Gastrocnemius medialis (tissue), 4 donors: ENCODE measurements at regions not wholly inside any gene's neighbourhood (a gene's known extent, or its start where the extent isn't known, plus 50 kb on each side); places are given as distances from the start of the nearest gene placed in this dataset.

Source experiments
- ATAC-seq, 2 donors: fragments of 150-250 bp; one replicate each; pipeline ENCODE4 v1.9.1; 2016
- DNase-seq, 2 donors: peaks; one replicate each; pipeline ENCODE4 v3.0.0-alpha.2; 2019
- H3K27ac ChIP-seq, 4 donors: fragments of 200-600 bp; sonication (generic); 1 replicate in 1 of 4; 2 replicates in 3 of 4; pipeline ENCODE4 v1.5.1; 2016 to 2018; ENCODE audit warnings: mild to moderate bottlenecking in 2 of 4, moderate library complexity in 1 of 4
- H3K27me3 ChIP-seq, 3 donors: fragments of 200-600 bp; sonication (generic) in 2 of 3; 1 replicate in 1 of 3; 2 replicates in 2 of 3; pipeline versions ENCODE4 v1.5.1 to v1.6.0; 2016 to 2019; ENCODE audit warnings: mild to moderate bottlenecking in 1 of 3, moderate library complexity in 1 of 3
- H3K36me3 ChIP-seq, 2 donors: fragments of 200-600 bp; sonication (generic) in 1 of 2; one replicate each; pipeline ENCODE4 v1.5.1; 2017 to 2018
- H3K4me1 ChIP-seq, 2 donors: fragments of 200-600 bp; sonication (generic) in 1 of 2; one replicate each; pipeline ENCODE4 v1.5.1; 2016 to 2017; ENCODE audit warnings: mild to moderate bottlenecking in 2 of 2
- H3K4me3 ChIP-seq, 4 donors: fragments of 200-600 bp; sonication (generic) in 3 of 4; 1 replicate in 1 of 4; 2 replicates in 3 of 4; pipeline ENCODE4 v1.5.1; 2016 to 2019; ENCODE audit warnings: mild to moderate bottlenecking in 2 of 4
- H3K9me3 ChIP-seq, 3 donors: fragments of 200-600 bp; sonication (generic) in 2 of 3; 1 replicate in 1 of 3; 2 replicates in 2 of 3; pipeline ENCODE4 v1.5.1; 2016 to 2019
- POLR2A ChIP-seq, 2 donors: fragments of 450-650 bp; IDR thresholded peaks; one replicate each; pipeline ENCODE4 v1.6.1; 2017; ENCODE audit warnings: antibody characterized with exemption in 2 of 2, mild to moderate bottlenecking in 2 of 2, moderate library complexity in 2 of 2
- in situ Hi-C, 4 donors: fragments of 200-750 bp; cut with MboI; loops; one replicate each; pipeline versions ENCODE4 v1.15.0 to v1.8.0; 2017; ENCODE audit warnings: low sequenced_read_pairs in 4 of 4
- intact Hi-C: fragments of 100-400 bp; cut with DNase I; formaldehyde crosslinking; loops from one replicate; pipeline ENCODE4 v1.15.1; 2023; ENCODE audit warnings: low total_unique reads
- TF ChIP-seq, protein P1 (sequence below), 5 experiments: fragments of 450-650 bp in 3 of 5; fragments of 200-600 bp in 2 of 5; sonication (generic) in 2 of 5; IDR thresholded peaks in 4 of 5; conservative IDR thresholded peaks in 1 of 5; 1 replicate in 4 of 5; 2 replicates in 1 of 5; pipeline ENCODE4 v1.5.1; 2016 to 2019; ENCODE audit warnings: antibody characterized with exemption in 5 of 5, mild to moderate bottlenecking in 3 of 5, moderate library complexity in 3 of 5

DNA sequence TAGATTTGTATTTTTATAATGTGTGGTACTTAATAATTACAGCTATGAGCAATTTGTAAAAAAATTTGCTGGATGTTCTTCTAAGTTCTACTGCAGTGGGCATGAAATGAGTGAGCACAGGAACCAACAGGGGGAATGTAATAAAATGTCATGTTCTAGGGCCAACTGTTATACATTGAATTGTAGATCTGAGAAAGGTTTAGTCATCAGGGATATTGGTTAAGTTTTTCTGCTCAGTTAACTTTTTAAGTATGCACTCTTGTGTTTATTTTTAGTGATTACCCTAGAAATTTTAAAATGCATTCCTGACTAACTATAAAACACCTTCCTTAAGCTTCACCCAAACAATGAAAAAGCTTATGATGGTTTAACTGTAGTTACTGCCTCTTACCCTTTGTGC lies 101.8 kb downstream of the CAND1 start:
- ATAC-seq (no peak), DNase-seq (no peak)
- Histone ChIP-seq H3K27me3 (no peaks in the 10 kb centered on the region), H3K4me3 (no peak overlapping the region), H3K36me3 (no peaks in the 10 kb centered on the region), H3K9me3 (no peaks in the 10 kb centered on the region), H3K4me1 (no peaks in the 10 kb centered on the region), H3K27ac (no peak overlapping the region)
- in situ Hi-C loops, result loop anchor here in 1 of 4 donors (25.0 kb wide), 1 partner anchor 566 kb away; no protein-coding TSS in a partner anchor
- intact Hi-C loops, result no loop called here
- TF ChIP-seq POLR2A (IDR thresholded peaks at IDR 0.05), result no peak
- TF ChIP-seq, protein P1, sequence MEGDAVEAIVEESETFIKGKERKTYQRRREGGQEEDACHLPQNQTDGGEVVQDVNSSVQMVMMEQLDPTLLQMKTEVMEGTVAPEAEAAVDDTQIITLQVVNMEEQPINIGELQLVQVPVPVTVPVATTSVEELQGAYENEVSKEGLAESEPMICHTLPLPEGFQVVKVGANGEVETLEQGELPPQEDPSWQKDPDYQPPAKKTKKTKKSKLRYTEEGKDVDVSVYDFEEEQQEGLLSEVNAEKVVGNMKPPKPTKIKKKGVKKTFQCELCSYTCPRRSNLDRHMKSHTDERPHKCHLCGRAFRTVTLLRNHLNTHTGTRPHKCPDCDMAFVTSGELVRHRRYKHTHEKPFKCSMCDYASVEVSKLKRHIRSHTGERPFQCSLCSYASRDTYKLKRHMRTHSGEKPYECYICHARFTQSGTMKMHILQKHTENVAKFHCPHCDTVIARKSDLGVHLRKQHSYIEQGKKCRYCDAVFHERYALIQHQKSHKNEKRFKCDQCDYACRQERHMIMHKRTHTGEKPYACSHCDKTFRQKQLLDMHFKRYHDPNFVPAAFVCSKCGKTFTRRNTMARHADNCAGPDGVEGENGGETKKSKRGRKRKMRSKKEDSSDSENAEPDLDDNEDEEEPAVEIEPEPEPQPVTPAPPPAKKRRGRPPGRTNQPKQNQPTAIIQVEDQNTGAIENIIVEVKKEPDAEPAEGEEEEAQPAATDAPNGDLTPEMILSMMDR (IDR thresholded peaks at IDR 0.05 in 4 of 5, conservative IDR thresholded peaks at IDR 0.05 in 1 of 5), result no peak

DNA sequence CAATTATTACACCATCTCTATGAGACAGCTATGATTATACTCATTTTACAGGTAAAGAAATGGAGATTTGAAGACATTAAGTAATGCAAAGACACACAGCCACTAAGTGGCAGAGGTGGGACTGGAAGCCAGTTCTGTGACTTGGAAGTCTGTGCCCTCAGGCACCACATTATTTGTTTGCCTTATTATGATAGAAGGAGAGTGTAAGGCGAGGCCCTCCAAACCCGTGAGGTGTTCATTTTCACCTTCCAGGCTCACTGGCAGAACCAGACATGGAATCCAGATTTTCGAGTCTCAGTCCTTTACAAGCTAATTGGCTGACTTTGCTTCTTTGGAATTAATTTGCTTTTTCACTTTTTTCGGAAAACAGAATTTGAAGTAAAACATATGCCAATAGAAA lies 107.9 kb downstream of the CAND1 start:
- in situ Hi-C loops, result no loop called here
- Histone ChIP-seq H3K9me3 (no peaks in the 10 kb centered on the region), H3K4me1 (peaks cover 0 to 3% of the 10 kb centered on the region in 2 donors), H3K27me3 (no peaks in the 10 kb centered on the region), H3K36me3 (no peaks in the 10 kb centered on the region), H3K4me3 (no peak overlapping the region), H3K27ac (no peak overlapping the region)
- no peak for ATAC-seq
- DNase-seq, result no peak
- TF ChIP-seq POLR2A (IDR thresholded peaks at IDR 0.05), result no peak
- TF ChIP-seq, protein P1 (IDR thresholded peaks at IDR 0.05 in 4 of 5, conservative IDR thresholded peaks at IDR 0.05 in 1 of 5), result no peak
- intact Hi-C loops, result no loop called here

DNA sequence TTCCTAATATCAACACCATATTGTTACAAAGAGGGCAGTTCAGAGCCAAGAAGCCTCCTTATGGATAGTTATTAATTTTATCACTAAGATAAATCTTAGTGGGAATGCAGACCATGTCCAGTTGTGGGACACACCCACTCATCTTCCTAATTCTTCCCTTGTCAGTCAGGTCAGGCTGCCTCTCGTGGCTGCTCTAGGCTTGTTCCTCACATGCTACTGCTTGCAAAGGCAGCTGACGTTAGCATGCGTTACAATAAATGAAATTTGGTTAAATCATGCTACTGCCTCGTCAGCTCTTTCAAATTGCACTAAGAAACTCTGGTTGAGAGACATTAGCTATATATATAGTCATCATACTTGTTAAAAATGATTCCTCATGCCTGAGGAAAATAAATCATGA lies 108.4 kb downstream of the CAND1 start:
- no peaks in the 10 kb centered on the region for H3K9me3 ChIP-seq
- no peaks in the 10 kb centered on the region for H3K36me3 ChIP-seq
- H3K27ac ChIP-seq, result no peak overlapping the region
- in situ Hi-C loops, result no loop called here
- ATAC-seq, result no peak
- H3K27me3 ChIP-seq, result no peaks in the 10 kb centered on the region
- H3K4me1 ChIP-seq, result peaks cover 0 to 4% of the 10 kb centered on the region in 2 donors
- TF ChIP-seq, protein P1 (IDR thresholded peaks at IDR 0.05 in 4 of 5, conservative IDR thresholded peaks at IDR 0.05 in 1 of 5), result no peak
- TF ChIP-seq POLR2A (IDR thresholded peaks at IDR 0.05), result no peak
- H3K4me3 ChIP-seq, result no peak overlapping the region
- DNase-seq, result no peak
- intact Hi-C loops, result no loop called here

DNA sequence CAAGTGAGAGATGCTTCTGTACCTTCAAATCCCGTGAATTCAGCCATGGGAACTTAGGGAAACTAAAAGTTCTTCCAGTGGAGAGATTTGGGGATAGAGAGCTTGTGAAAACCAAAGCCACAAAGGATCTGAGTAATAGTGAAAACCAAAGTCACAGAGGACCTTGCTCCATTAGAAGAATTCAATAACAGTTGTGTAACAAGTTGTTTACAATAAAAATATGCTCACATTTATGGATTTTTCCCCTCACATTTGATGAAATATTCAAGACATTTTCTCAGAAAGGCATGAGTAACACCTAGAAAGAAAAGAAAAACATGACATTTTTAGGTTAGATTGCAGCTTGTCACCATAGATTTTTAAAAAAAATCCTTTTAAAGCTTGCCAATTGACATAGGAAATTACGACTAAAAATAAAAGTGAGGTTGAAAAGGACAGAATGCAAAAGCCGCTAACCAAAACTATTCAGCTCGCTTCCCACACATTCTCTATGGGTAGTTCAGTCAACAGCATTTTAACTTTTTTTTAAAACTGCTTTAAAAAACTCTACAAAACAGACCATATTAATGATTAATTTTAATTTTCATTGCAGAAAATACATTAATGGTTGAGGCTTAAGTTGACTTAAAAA lies 113.2 kb downstream of the CAND1 start:
- intact Hi-C loops, result no loop called here
- peaks cover 7 to 12% of the 10 kb centered on the region in 2 donors for H3K4me1 ChIP-seq

More for the DNA sequence above, 113.2 kb downstream of the CAND1 start:
- Histone ChIP-seq H3K27me3 (no peaks in the 10 kb centered on the region), H3K4me3 (no peak overlapping the region), H3K36me3 (no peaks in the 10 kb centered on the region), H3K9me3 (no peaks in the 10 kb centered on the region), H3K27ac (no peak overlapping the region)
- in situ Hi-C loops, result no loop called here
- ATAC-seq, result peak; percentile 21 to 36
- DNase-seq, result no peak
- no peak for TF ChIP-seq POLR2A (IDR thresholded peaks at IDR 0.05)
- TF ChIP-seq, protein P1 (IDR thresholded peaks at IDR 0.05 in 4 of 5, conservative IDR thresholded peaks at IDR 0.05 in 1 of 5), result no peak
